ENCODE measurements at regions not wholly inside any gene's neighbourhood (a gene's known extent, or its start where the extent isn't known, plus 50 kb on each side); places are given as distances from the start of the nearest gene placed in this dataset.

- TF ChIP-seq CTCF (IDR thresholded peaks at IDR 0.05) (no peak), EP300 (IDR thresholded peaks at IDR 0.05) (no peak), POLR2A (IDR thresholded peaks at IDR 0.05; ENCODE audit: low read depth) (no peak)
Observed at GRCh38 chr1:56123826-56124225, 455.5 kb downstream of the PLPP3 start.
